SK-N-SH (cell line): ENCODE measurements at regions not wholly inside any gene's neighbourhood (a gene's known extent, or its start where the extent isn't known, plus 50 kb on each side); places are given as distances from the start of the nearest gene placed in this dataset.

Experiments
- EP300 ChIP-seq, 2 experiments: IDR thresholded peaks; 2 replicates each; pipeline versions ENCODE4 v1.4.0 to v1.6.1; 2012; ENCODE audit warnings: borderline replicate concordance in 1 of 2, low read depth in 1 of 2, low read length in 1 of 2
- GABPA ChIP-seq: IDR thresholded peaks from 2 replicates; pipeline ENCODE4 v1.4.0; 2012; ENCODE audit warnings: low read depth, mild to moderate bottlenecking
- TF ChIP-seq, protein P1 (sequence below): fragments of 200-600 bp; sonication (generic); IDR thresholded peaks from 2 replicates; pipeline ENCODE4 v1.6.1; 2017; ENCODE audit warnings: antibody characterized with exemption, mild to moderate bottlenecking, moderate library complexity

DNA sequence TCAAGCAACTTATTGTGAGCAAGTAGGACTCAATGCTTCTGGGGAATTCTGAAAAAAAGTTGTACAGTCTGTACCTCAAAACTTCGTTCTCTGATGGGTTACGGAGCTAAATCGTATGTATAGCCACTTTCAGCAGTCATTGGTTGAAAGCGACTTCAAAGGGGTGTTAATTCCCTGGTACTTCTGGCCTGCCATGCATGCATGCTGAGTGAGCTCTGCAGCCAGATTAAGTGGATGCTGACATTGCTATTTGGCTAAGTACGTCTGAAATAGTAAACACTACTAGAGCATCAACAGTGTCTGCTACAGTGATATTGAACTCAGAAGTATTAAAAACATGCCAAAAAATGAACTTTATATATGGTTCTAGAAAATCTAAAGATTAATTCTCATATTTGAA is 1183.1 kb upstream of the PCDH20 start:
- TF ChIP-seq, protein P1, sequence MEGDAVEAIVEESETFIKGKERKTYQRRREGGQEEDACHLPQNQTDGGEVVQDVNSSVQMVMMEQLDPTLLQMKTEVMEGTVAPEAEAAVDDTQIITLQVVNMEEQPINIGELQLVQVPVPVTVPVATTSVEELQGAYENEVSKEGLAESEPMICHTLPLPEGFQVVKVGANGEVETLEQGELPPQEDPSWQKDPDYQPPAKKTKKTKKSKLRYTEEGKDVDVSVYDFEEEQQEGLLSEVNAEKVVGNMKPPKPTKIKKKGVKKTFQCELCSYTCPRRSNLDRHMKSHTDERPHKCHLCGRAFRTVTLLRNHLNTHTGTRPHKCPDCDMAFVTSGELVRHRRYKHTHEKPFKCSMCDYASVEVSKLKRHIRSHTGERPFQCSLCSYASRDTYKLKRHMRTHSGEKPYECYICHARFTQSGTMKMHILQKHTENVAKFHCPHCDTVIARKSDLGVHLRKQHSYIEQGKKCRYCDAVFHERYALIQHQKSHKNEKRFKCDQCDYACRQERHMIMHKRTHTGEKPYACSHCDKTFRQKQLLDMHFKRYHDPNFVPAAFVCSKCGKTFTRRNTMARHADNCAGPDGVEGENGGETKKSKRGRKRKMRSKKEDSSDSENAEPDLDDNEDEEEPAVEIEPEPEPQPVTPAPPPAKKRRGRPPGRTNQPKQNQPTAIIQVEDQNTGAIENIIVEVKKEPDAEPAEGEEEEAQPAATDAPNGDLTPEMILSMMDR, result no peak
- no peak for TF ChIP-seq GABPA
- no peak for TF ChIP-seq EP300 (IDR thresholded peaks at IDR 0.05; ENCODE audit: borderline replicate concordance in 1 of 2, low read depth in 1 of 2, low read length in 1 of 2)
